Psoas muscle (tissue), 7 donors: ENCODE measurements at regions not wholly inside any gene's neighbourhood (a gene's known extent, or its start where the extent isn't known, plus 50 kb on each side); places are given as distances from the start of the nearest gene placed in this dataset.

Experiments used
- ATAC-seq, 4 donors: fragments of 200-7000 bp; cut with Tn5 transposase; one replicate each; pipeline ENCODE4 v1.9.1; 2020; ENCODE audit warnings: moderate library complexity in 3 of 4, mild to moderate bottlenecking in 2 of 4
- DNase-seq, 2 donors: peaks; one replicate each; pipeline ENCODE4 v3.0.0-alpha.2; 2020
- H3K27ac ChIP-seq: fragments of 200-600 bp; one replicate; pipeline ENCODE4 v1.8.0; 2022
- H3K27me3 ChIP-seq, 3 donors: fragments of 200-600 bp in 1 of 3; one replicate each; pipeline versions ENCODE4 v1.6.1 to v1.8.0; 2013 to 2022; ENCODE audit warnings: low read length in 2 of 3, mild to moderate bottlenecking in 2 of 3, moderate library complexity in 1 of 3; ENCODE audit not compliant: insufficient read depth in 3 of 3
- H3K36me3 ChIP-seq, 2 donors: fragments of 200-600 bp in 1 of 2; one replicate each; pipeline versions ENCODE4 v1.6.1 to v1.8.0; 2013 to 2022; ENCODE audit warnings: low read depth in 1 of 2, mild to moderate bottlenecking in 1 of 2, moderate library complexity in 1 of 2; ENCODE audit not compliant: insufficient read depth in 1 of 2
- H3K4me1 ChIP-seq: fragments of 200-600 bp; one replicate; pipeline ENCODE4 v1.8.0; 2022
- H3K4me3 ChIP-seq: fragments of 200-600 bp; one replicate; pipeline ENCODE4 v1.8.0; 2022; ENCODE audit warnings: mild to moderate bottlenecking
- H3K9me3 ChIP-seq: fragments of 200-600 bp; one replicate; pipeline ENCODE4 v1.8.0; 2022
- WGBS, 3 donors: extraction: QIAGEN DNeasy Blood & Tissue Kit; methylation state at CpG; one replicate each; pipeline versions ENCODE4 v1.1.6 to v1.1.7; 2013; 5-methylcytosine and 5-hydroxymethylcytosine counted together
- intact Hi-C, 2 donors: fragments of 100-400 bp; cut with DNase I; formaldehyde crosslinking; loops; one replicate each; pipeline versions ENCODE4 v1.11.0 to v1.14.2; 2022
- TF ChIP-seq, protein P1 (sequence below): fragments of 200-600 bp; IDR thresholded peaks from one replicate; pipeline ENCODE4 v1.8.0; 2022; ENCODE audit warnings: antibody characterized with exemption
- donor health status: healthy with polysubstance abuse.
- donor health status: DM: no; HTN: no; CAD: no; lungs with moderate emphysema.
- donor health status: Bipolar disorder and iron deficiency.
- donor health status: healthy.
- donor health status: DM: yes; HTN: yes; CAD: no.
- donor health status: DM: no; HTN: no; CAD: no.
- donor health status: DM: yes; HTN: yes; CAD: no.

GRCh38 chr1:58283388-58284224, 262.9 kb downstream of the OMA1 start:
- Histone ChIP-seq H3K9me3 (no peaks in the 10 kb centered on the region), H3K4me3 (no peak overlapping the region), H3K27ac (no peak overlapping the region), H3K36me3 (no peaks in the 10 kb centered on the region), H3K27me3 (no peaks in the 10 kb centered on the region), H3K4me1 (no peaks in the 10 kb centered on the region)
- WGBS, 3 donors = 75 to 80% (median 75%) methylated on average over 6 of the region's 6 CpGs
- DNase-seq (no peak), ATAC-seq (no peak)
- intact Hi-C loops = no loop called here
- TF ChIP-seq, protein P1, sequence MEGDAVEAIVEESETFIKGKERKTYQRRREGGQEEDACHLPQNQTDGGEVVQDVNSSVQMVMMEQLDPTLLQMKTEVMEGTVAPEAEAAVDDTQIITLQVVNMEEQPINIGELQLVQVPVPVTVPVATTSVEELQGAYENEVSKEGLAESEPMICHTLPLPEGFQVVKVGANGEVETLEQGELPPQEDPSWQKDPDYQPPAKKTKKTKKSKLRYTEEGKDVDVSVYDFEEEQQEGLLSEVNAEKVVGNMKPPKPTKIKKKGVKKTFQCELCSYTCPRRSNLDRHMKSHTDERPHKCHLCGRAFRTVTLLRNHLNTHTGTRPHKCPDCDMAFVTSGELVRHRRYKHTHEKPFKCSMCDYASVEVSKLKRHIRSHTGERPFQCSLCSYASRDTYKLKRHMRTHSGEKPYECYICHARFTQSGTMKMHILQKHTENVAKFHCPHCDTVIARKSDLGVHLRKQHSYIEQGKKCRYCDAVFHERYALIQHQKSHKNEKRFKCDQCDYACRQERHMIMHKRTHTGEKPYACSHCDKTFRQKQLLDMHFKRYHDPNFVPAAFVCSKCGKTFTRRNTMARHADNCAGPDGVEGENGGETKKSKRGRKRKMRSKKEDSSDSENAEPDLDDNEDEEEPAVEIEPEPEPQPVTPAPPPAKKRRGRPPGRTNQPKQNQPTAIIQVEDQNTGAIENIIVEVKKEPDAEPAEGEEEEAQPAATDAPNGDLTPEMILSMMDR = no peak

GRCh38 chr1:58282623-58283387, 263.7 kb downstream of the OMA1 start:
- H3K27me3 ChIP-seq = no peaks in the 10 kb centered on the region
- H3K4me3 ChIP-seq = no peak overlapping the region
- TF ChIP-seq, protein P1 = no peak
- no peak for ATAC-seq
- 67 to 72% (median 71%) methylated on average over 7 of the region's 7 CpGs for WGBS, 3 donors
- intact Hi-C loops = no loop called here
- H3K4me1 ChIP-seq = no peaks in the 10 kb centered on the region
- H3K9me3 ChIP-seq = no peaks in the 10 kb centered on the region
- H3K27ac ChIP-seq = no peak overlapping the region
- no peak for DNase-seq
- no peaks in the 10 kb centered on the region for H3K36me3 ChIP-seq

- 22 to 28% (median 26%) methylated on average over 3 of the region's 3 CpGs for WGBS, 3 donors
- ATAC-seq = no peak
- no peaks in the 10 kb centered on the region for H3K27me3 ChIP-seq
- no peaks in the 10 kb centered on the region for H3K9me3 ChIP-seq
- no peaks in the 10 kb centered on the region for H3K4me1 ChIP-seq
- no peak for DNase-seq
- no peaks in the 10 kb centered on the region for H3K36me3 ChIP-seq
- H3K4me3 ChIP-seq = no peak overlapping the region
- TF ChIP-seq, protein P1 = no peak
- no peak overlapping the region for H3K27ac ChIP-seq
- intact Hi-C loops = no loop called here
These were observed 280.3 kb downstream of the OMA1 start for GRCh38 chr1:58266242-58266641.

GRCh38 chr1:58264462-58264861, 282.1 kb downstream of the OMA1 start:
- WGBS, 3 donors = 47 to 60% (median 52%) methylated on average over 2 of the region's 2 CpGs
- no peak overlapping the region for H3K4me3 ChIP-seq
- no peaks in the 10 kb centered on the region for H3K9me3 ChIP-seq
- DNase-seq (no peak), ATAC-seq (no peak)
- H3K4me1 ChIP-seq = no peaks in the 10 kb centered on the region
- H3K27ac ChIP-seq = no peak overlapping the region
- intact Hi-C loops = no loop called here
- H3K36me3 ChIP-seq = no peaks in the 10 kb centered on the region
- H3K27me3 ChIP-seq = no peaks in the 10 kb centered on the region
- TF ChIP-seq, protein P1 = no peak
